GM18507 (cell line): ENCODE measurements at regions not wholly inside any gene's neighbourhood (a gene's known extent, or its start where the extent isn't known, plus 50 kb on each side); places are given as distances from the start of the nearest gene placed in this dataset.
"Not testable (repeated sequence)": the region's sequence is repeated elsewhere in the genome, so short reads cannot be mapped to it uniquely, and the experiment has no call there.

Source experiments
- DNase-seq: peaks from one replicate; pipeline ENCODE4 v3.0.0; 2011; ENCODE audit warnings: low read depth; ENCODE audit not compliant: insufficient read length; ENCODE audit errors: extremely low spot score
- FAIRE-seq: peaks from 2 replicates; lab custom pipeline; 2011; peaks lifted over from hg19 to GRCh38; lab: Jason Lieb, UNC

DNA sequence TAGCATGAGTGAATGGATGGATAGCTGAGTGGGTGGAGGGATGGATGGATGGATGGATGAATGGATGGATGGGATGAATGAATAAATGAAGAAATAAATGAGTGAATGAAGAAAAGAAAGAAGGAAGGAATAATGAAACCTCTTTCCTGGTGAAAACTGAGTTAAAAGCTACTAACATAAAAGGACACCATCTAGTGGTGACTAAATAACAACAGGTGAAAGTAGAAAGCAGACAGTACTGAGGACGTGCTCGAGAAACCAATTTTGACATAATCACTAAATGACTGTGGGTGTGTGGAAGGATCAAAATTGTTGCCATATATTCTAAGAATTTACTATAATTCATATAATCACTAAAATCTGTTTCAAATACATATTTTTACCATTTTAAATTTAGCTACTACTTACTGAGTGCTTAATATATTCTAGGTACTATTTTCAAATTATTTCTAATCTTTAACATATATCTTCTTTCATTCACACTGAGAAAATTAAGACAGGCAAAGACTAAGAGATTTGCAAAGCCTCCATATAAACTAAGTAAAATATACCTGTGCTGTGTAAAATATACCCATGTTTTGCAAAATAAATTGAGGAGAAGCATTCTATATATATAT is 522.9 kb downstream of the LRRIQ3 start:
- DNase-seq (no peak), FAIRE-seq (peak; percentile 41)

DNA sequence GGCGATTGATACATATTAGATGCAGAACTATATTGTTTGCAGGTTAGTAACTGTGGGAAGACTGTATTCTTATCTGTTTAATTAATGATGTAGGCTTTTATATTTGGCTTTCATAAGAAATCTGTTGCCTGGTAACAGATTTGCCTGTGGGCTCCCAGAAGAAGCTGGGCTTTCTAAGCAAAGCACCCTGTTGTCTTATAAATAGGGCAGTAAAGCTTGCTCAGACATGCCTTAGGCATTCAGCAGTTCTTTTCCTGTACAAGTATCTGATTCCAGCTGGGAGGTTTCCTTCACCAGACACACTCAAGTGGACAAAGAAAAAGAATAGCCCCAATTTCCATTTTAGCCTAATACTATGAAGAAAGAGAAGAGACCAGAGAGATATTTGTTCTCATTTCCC is 524.0 kb downstream of the LRRIQ3 start:
- FAIRE-seq (no peak), DNase-seq (no peak)

DNA sequence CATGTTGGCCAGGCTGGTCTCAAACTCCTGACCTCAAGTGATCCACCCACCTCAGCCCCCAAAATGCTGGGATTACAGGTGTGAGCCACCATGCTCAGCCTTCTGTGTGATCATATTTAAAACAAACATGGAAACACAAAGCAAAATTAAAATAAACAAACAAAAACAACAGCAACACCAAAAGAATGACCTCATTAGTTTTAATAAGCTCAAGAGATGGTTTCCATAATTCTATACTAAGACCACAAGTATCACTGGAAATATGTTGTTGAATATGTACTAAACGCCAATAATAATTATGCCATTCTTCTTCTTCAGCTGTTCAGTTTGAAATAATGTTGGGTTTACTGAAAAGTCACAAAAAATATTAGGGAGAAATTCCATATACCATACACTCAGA is 526.4 kb downstream of the LRRIQ3 start:
- FAIRE-seq = no peak
- DNase-seq = no peak

- DNase-seq, FAIRE-seq: not testable (repeated sequence)
Observed at GRCh38 chr1:73667959-73668358, 530.0 kb downstream of the LRRIQ3 start.

- no peak for FAIRE-seq
- DNase-seq = no peak
Observed at GRCh38 chr1:73662526-73662925, 535.5 kb downstream of the LRRIQ3 start.

- FAIRE-seq (no peak), DNase-seq (no peak)
Observed at GRCh38 chr1:73659136-73659535, 538.8 kb downstream of the LRRIQ3 start.

- FAIRE-seq (no peak), DNase-seq (no peak)
Observed at GRCh38 chr1:73654714-73655113, 543.3 kb downstream of the LRRIQ3 start.

DNA sequence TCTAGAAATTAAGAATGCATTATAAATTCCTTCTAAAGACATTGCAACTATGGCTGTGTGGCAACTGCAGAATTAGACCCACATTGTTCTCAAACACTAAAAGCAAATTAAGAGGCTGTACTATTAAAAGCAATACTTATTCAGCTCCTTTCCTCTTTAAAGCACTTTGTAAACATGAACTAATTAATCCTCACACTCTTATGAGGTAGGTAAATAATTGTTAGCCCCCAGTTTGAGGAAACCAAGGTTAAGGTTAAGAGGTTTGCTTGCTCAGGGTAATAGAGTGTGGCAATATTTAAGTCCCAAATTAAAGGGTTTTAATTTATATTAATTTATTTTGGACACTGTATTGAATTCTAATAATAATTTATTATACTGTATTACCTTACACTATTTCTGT is 553.8 kb downstream of the LRRIQ3 start:
- FAIRE-seq (no peak), DNase-seq (no peak)

DNA sequence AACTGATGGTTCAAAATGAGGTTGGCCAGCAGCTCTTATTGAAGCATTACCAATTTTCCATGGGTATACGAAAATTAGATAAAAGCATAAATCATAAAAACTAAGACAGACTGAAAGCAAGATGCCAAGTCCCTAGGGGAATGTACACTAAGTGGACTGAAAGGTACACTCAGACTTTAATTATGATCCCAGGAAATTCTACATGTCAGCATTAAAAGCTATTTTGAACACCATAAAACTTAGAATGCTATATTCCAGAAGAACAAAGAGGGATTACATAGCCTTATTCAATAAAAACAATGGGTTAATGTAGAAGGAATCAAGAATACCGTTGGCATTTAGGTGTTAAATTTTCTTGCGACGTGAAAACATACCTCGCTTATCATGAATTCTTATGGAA is 558.5 kb downstream of the LRRIQ3 start:
- DNase-seq = no peak
- no peak for FAIRE-seq

DNA sequence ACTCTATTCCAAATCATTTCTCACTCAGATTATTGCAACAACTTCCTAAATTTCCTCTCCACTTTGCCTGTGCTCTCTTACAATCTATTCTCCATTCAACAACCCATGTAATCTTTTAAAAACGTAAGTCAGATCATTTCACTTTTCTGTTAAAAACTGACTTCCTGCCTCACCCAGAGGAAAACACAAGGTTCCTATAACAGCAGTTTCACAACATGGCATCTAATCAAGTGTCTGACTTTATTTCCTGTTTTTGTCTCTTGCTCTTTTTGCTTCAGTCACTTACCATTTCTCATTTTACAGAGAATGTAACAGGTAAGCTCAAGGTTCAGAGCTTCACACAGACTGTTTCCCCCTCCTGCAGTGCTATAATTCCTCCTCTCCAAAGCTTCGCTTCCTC is 560.7 kb downstream of the LRRIQ3 start:
- no peak for FAIRE-seq

GRCh38 chr1:73635021-73635420 is 563.0 kb downstream of the LRRIQ3 start:
- FAIRE-seq (no peak), DNase-seq (no peak)

More for the DNA sequence above, 560.7 kb downstream of the LRRIQ3 start:
- DNase-seq = no peak

- FAIRE-seq = no peak
- no peak for DNase-seq
Observed at GRCh38 chr1:73627723-73628122, 570.3 kb downstream of the LRRIQ3 start.

GRCh38 chr1:73626326-73626725 is 571.6 kb downstream of the LRRIQ3 start:
- no peak for FAIRE-seq

DNA sequence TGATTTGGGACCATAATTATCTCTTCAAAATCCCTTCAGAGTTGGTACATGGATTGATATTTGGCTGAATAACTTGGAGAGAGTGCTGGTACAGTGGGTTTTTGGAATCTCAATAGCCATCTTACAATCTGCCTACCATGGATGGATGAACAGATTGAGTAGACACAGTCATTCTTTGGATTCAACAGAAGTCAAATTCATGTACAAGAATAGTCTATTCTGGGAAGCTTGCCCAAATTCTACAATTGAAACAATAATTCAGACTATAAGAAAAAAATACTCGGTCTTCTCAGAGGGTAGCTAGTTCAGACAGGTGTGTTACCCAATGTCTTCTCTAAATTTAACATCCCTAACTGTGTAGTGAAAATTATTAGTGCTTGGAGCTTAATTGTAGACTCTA is 574.0 kb downstream of the LRRIQ3 start:
- FAIRE-seq (no peak), DNase-seq (no peak)

More at GRCh38 chr1:73626326-73626725, 571.6 kb downstream of the LRRIQ3 start:
- DNase-seq = no peak

DNA sequence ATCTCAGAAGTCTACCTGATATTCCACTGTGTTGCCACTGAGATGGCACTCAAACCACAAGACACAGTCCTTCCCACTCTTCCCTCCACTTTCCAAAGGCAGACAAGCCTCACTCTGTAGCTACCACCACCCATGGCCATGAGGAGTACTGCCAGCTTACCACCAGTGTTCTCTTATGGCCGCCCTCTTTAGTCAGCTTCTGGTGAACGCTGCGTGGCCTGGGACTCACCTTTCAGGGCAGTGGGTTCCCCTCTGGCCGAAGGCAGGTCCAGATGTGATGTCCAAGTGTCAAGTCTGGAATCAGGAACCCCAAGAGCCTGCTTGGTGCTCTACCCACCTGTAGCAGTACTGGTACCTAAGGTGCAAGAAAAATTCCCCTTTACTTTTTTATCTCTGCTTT is 580.8 kb downstream of the LRRIQ3 start:
- FAIRE-seq (no peak), DNase-seq (no peak)

- DNase-seq = no peak
- no peak for FAIRE-seq
Observed at GRCh38 chr1:73611681-73612080, 586.3 kb downstream of the LRRIQ3 start.

DNA sequence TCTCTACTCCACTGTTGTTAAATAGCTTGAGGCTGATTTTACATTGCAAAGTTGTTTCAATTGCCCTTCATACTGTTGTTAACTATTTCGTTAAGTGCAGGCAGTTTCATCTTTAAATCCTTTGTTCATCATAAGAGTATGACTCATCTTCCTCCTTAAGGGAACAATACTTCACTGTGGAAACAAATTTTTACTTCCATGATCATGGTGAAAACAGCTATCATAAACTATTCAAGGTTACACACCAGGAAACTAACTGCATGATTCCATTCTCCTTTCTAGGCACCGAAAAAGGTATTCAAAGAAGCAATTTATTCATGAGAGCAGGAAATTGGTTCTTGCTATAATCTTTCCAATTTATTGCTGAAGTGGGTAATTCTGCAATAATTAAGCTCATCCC is 593.2 kb downstream of the LRRIQ3 start:
- FAIRE-seq (no peak), DNase-seq (no peak)

DNA sequence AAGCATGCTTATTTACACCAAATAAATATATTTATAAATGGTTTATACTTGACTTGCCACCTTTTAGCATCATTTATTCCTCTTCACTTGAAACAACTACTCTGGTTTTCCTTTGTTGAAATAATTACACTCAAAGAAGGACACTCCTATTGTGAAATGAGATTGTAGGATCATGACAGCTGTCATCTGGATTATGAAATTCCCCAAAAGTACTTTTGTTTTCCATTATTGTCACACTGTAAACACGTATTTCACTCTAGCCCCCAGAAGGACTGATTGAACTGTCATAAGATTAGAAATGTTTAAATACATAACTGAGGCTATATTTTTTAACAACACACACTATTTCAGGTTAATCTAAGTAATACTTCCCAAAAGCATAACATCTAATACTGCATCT is 593.8 kb downstream of the LRRIQ3 start:
- DNase-seq = no peak
- FAIRE-seq = no peak

DNA sequence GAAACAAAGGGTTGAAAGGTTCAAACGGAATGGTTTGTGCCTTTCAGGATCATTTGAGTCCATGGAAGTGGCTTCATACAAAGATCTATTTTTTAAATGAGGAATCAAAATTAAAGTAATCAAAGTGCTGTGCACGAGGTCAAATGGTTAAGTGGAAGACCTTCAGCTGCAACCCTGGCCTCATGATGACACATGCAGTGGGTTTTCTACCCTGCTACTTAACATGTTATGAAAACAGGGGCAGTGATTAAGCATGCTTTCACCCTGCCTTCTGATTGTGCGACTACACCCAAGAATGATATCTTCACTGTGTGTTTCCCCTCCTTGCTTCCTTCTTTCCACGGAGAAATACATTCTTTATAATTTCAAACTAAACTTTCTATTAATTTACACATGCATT is 604.2 kb downstream of the LRRIQ3 start:
- FAIRE-seq = no peak
- no peak for DNase-seq

DNA sequence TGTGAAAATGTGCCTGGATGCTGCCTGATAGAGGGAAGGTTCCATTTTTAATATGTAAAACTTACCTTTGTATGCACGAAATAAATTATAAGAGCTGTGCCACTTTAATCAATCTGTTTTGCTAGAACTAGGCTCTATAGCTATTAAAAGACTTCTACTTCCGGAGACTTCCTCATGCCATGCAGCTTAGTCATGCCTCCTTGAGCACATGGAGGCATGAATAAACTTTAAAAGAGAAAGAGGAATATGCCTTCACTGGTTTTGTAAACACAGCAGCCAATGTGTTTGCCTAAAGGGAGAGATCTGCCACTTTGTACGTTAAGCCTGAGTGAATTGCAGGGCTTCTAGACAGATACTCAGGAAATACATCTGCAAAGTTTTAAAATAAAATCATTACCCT is 604.6 kb downstream of the LRRIQ3 start:
- FAIRE-seq (no peak), DNase-seq (no peak)

DNA sequence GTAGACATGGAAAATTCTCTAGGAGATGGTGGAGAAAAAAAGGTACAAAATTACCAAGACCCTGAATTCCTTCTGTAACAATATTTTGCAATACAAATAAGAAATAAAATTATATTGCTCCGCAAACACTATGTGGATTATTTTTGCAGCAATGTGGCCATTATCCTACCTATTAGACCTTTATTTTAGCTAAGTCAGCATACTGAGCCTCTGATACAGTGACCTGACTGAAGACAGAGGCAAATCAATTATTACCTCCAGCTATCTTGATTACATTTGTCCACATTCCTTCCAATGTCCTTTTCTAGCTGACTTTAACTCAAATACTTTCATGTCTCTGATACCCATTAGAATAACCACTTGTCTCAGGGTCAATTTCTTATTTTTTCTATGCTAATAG is 610.9 kb downstream of the LRRIQ3 start:
- DNase-seq (no peak), FAIRE-seq (no peak)

GRCh38 chr1:73577206-73577605 is 620.8 kb downstream of the LRRIQ3 start:
- FAIRE-seq = no peak

More at GRCh38 chr1:73577206-73577605, 620.8 kb downstream of the LRRIQ3 start:
- no peak for DNase-seq
